Activated CD4-positive, alpha-beta T cell treated with anti-CD3 and anti-CD28 coated beads, Interleukin-2, amount 50 U/mL, for 16 hours (primary cell): ENCODE measurements at regions not wholly inside any gene's neighbourhood (a gene's known extent, or its start where the extent isn't known, plus 50 kb on each side); places are given as distances from the start of the nearest gene placed in this dataset.
A peak's percentile ranks its signal among the peaks of the same experiment; 100 is the strongest.

ENCODE experiments used
- DNase-seq: peaks from one replicate; pipeline ENCODE4 v3.0.0-alpha.2; 2020

DNA sequence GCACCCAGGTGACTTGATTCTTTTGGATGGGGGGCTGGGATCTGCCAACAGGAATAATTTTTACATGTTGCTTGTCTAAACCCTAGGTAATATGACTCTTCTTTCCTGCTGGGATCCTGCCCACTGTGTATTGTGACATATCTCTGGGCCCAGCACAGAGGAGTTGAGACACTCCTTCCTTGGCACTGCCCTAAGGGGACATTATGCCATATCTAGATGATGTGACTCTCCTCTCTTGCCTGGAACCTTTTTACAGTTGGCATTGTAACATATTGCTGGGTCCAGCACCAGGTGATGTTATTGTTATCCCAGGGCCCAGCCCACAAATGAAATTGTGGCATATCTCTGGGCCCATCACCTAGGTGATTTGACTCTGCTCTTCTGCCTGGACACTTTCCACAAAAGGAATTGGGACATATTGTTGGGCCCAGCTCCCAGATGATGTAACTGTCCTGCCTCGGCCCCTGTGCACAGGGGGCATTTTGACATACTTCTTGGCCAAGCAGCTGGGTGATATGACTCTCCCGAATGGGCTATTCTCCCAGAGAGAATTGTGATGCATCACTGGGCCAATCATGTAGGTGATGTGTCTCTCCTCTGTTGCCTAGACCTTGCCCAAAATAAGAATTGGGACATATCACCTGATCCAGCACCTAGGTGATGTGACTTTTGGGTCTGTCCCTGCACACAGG is 1837.7 kb downstream of the TP53TG3F start:
- DNase-seq: no peak

DNA sequence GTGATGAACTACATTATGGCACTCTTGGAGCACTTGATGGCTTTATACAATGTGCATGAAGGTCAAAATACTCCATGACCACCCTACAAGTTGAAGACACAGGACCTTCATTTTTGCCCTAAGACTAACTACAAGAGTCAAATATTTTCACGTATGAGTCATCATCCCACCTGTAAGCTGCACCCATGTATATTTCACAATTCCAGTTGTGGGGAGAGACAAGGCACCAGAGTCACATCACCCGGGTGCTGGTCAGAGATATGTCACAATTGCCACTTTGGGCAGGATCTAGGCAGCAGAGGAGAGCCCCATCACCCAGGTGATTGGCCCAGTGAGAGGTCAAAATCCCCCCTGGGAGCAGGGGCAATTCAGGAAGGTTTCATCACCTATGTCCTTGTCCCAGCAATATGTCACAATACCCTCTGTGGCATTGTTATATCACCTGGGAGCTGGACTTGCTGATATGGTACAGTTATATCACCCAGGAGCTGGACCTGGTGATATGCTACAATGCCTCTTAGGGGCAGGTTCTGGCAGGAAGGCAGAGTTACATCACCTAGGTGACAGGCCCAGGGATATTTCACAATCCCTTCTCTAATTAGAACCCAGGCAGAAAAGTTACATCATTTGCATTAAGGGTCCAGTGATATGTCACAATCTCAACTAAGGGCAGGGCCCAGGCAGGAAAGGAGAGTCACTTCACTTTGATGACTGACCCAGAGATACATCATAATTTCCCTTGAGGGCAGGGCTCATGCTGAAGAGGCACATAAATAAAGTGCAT is 1839.2 kb downstream of the TP53TG3F start:
- no peak for DNase-seq

DNA sequence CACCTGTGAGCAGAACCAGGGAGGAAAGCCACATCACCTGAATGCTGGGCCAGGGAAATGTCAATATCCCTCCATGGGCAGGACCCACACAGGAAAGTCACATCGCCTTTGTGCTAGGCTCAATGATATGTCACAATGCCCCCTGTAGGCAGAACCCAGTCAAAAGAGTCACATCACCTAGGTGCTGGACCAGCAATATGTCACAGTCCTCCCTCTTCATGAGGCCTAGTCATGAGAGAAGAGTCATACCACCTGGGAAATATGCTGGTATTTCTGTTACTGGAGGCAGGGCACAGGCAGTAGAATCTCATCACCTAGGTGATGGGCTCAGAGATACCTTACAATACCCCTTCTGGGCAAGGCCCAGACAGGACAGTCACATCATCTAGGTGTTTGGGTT is 1843.4 kb downstream of the TP53TG3F start:
- no peak for DNase-seq

DNA sequence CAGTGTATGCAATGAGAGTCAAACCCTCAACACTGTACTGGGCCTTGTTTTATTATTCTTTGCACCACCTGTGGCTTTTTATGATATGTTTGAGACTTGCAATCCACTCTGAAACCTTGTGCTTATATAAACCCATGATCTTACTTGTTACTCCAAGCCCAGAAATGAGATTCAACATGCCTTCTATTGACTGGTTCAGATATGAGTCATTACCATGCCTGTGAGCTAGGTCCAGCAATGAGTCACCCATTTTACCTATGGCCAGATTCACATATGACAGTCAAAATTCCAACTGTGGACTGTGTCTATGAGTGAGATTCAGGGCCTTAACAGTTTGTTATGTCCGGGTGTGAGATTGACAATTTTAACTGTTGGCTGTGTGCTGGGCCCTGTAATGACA is 1846.1 kb downstream of the TP53TG3F start:
- no peak for DNase-seq

DNA sequence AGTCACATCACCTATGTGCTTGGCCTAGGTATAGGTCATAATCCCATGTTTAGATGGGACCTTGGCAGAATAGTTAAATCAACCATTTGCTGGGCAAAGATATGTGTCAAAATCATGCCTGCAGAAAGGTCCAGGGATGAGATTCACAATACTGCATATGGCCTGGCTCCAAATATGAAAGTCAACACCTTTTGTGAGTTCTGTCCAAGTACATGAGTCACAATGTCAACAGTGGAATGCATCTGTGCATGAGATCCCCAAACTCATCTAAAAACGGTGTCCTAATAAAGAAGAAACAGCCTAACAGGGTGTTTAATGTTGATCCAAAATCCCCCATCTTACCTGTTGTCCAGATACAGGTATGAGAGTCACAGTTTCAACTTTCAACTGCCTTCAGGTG is 1847.5 kb downstream of the TP53TG3F start:
- DNase-seq: no peak

DNA sequence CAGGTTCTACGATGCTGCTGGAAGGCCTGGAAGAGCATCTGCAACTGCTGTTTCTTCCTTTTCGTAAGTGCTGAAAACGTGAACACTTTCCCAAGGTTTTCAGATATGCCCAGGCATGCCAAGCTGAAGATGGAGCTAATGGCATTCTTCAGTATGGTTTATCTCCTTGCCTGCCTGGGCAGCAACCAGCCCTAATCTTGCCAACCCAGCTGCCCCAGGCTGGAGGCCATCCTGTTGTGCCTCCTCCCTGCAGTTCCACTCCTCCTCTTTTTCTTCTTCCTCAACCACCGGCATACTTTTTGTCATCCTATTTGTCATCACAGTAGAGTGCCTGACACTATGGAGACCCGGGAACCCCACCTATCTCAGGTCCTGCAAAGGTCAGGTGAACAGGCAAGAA is 1849.3 kb downstream of the TP53TG3F start:
- DNase-seq: no peak

DNA sequence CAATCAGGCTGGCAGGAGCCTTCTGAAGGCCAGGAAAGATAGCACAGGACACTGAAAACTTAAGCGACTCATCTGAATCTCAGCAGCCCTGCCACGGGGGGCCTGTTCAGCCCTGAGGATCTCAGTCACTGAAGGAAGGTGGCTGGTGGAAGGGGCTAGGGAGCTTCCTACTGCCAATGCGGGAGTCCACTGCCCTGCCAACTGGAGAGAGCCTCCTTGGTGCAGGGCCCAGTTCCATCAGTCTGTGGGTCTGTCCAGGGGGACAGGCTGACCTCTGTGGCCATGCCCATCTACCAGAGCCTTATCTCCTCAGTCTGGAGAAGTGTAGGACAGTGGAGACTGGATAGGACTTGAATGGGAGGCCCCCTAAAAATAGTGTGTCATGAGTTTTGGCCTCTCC is 1851.6 kb downstream of the TP53TG3F start:
- DNase-seq: no peak

DNA sequence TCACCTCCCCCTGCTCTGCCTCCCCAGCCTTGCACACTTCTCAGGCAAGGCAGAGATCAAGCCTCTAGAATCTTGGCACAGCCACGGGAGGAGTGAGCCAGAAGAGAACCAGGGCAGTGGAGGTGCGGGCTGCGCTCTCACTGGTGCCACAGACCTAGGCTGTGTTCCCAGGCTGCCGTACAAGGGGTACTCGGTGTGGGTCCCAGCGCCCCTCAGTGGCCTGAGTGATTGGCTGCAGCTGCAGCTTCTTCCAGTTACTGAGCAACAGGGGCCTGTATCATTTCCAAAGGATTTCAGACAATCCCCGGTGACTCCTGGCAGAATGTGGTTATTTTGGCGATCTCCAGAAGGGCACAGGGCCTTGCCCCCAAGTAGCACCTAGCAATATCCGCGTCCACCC is 1852.1 kb downstream of the TP53TG3F start:
- no peak for DNase-seq

DNA sequence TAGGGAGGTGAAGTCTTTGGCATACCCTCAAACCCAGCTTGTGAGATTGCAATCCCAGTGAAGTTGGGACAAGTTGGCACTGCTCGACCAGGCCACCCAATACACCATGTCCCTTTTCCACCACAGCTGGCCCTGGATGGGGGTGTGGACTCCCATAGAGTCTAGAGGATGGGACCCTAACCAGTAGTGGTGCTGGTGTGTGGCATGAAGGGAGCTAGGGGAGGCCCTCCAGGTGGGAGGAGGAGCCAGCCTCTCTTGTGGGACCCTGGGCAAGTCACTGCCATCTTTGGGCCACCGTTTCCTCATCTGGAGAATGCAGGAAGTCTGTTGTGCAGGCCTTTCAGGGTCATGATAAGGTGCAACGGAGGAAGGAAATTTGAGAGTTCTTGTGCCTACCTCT is 1854.9 kb downstream of the TP53TG3F start:
- DNase-seq: no peak

DNA sequence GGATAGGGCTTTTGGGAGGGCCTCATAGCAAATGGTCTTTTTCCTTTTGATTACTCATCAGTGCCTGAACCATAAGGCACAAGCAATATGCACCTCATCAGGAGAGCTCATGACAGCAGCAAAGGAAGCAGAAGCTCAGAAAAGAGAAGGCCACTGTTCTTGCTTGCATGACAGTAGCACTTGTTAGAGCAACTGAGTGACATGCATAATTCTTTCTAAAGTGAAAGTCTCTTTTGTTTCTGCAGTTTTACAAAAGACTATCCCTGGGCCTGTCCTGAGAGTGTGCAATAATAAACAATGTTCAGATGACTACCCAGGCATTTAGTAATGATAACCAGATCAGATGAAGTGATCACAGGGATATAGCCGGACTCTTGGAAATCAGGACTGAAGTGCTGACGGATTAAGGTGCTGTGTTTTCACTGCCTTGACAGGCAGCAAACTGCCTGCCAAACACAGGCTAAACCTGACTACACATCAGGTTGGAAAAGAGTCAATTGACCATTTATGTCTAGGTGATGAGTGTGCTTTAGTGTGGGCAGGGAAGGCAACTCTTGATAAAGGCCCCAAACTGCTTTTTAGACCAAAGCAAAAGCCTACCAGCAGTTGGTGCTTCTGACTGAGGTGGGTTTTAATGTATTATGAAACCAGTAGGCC is 1860.3 kb downstream of the TP53TG3F start:
- DNase-seq: no peak

DNA sequence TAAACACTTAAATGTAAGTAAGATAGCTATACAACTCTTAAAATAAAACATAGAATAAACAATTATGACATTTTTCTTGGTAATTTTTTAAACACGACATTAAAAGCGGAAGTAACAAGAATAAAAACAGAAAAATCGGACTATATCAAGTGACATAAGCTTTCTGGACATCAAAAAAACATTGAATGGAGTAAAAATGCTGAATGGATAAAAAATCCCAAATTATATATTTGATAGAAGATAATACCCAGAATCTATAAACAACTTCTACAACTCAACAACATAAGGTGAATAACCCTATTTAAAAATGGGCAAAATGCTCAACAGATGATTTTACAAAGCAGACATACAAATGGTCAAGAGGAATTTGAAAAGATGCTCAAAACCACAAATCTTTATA is 1866.5 kb downstream of the TP53TG3F start:
- no peak for DNase-seq

DNA sequence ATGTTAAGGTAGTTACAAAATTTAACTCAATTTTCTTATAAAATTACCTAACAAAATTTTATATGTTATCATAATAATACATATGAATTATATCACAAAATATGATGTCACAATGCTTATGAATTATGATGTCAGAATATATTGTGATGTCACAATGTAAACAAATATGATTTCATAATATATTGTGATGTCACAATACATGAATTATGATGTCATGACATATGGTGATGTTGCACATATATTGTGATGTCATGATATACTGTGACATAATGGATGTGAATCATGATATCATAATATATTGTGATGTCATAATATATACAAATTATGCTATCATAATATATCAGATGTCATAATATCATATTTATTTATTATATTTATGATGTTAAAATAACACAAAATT is 1879.9 kb downstream of the TP53TG3F start:
- no peak for DNase-seq

DNA sequence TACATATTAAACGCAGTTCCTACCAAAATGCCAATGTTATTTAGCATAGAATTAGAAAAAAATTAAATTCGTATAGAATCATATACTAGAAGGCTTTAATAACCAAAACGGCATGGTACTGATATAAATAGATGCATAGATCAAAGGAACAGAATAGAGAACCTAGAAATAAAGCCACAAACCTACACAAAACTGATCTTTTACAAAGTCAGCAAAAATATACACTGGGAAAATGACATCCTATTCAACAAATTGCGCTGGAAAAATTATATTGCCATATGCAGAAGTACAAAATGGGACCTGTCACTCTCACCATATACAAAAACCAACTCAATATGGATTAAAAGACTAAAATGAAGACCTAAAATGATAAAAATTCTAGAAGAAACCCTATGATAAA is 1882.6 kb downstream of the TP53TG3F start:
- no peak for DNase-seq

DNA sequence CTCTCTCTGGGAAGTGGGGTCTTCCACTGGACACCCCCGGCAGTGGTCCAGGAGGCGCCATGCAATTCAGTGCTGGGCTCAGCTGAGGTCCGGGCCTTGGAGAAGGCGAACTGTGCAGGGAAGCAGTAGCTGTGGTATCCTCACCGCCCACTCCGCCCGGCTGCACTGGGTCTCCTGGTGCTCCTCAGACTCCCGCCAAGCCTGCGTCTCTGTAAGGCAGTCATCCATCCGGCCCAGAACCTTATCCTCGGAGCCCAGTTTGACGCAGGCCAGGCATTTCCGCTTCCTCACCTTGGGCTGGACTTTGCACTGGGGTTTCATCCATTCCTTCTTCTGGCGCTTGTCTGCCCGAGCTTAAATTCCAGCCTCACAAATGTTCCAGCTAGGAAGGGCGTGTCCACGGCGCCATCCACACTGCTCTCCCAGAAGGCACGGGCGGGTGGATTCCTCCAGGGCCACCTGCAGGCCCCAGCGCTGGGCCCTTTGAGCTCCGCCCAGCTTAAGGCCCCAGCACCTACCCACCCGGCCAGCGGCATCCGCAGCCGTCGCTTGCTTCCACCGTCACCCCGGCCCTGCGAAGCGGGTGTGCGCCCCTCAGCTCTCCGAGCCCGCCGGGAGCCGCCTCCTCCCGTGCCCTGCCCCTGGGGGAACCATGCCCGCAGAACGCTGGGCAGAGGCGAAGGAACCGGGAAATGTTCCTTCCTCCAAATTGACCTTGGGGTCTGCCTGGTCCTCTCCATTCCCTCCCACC is 1884.8 kb downstream of the TP53TG3F start:
- DNase-seq: no peak

DNA sequence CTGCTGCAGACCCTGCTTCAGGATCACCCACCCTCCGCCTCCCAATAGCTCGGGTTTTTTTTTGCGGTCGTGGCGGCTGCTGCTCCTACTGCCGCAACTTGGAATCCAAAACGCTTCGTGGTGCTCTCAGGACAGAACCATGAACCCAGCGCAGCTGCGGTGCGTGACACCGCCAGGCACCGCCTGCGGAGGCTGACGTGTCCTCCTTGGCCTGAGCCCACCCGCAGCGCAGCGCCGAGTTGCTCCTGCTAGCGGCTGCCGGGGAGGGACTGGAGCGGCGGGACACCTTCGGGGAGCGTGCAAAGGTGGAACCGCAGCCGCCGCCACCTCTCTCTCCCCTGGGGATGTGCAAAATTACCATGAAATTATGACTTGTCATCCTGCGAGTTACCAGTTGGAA is 1893.0 kb downstream of the TP53TG3F start:
- DNase-seq: no peak

DNA sequence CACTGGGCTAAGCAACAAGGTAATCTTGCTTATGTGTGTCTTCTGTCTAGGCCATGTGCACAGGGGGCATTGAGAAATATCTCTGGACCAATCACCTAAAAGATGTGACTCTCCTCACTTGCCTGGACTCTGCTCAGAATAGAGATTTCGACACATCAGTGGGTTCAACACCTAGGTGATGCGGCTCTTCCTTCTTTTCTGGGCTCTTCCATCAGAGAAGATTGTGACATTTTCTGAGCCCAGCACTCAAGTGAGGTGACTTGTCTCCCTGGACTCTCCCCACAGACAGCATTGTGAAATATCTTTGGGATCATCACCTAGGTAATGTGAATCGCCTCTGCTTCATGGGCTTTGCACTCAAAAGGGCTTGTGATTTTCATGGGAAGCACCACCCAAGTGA is 1904.1 kb downstream of the TP53TG3F start:
- no peak for DNase-seq

DNA sequence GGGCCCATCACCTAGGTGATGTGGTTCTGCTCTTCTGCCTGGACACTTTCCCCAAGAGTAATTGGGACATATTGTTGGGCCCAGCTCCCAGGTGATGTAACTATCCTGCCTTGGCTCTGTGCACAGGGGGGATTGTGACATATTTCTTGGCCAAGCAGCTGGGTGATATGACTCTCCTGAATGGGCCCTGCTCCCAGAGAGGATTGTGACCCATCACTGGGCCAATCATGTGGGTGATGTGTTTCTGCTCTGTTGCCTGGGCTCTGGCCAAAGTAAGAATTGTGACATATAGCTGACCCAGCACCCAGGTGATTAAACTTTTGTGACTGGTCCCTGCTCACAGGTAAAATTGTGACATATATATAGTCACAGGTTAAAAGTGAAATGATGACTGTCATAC is 1904.9 kb downstream of the TP53TG3F start:
- no peak for DNase-seq

DNA sequence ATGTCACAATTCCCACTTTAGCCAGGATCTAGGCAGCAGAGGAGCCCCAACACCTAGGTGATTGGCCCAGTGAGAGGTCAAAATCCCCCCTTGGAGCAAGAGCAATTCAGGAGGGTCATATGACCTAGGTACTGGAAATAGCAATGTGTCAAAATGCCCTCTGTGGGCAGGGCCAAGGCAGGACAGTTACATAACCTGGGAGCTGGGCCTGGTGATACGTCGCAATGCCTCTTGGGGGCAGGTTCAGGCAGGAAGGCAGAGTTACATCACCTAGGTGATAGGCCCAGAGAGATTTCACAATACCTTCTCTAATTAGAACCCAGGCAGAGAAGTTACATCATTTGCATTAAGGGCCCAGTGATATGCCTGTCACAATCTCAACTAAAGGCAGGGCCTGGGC is 1906.3 kb downstream of the TP53TG3F start:
- no peak for DNase-seq

DNA sequence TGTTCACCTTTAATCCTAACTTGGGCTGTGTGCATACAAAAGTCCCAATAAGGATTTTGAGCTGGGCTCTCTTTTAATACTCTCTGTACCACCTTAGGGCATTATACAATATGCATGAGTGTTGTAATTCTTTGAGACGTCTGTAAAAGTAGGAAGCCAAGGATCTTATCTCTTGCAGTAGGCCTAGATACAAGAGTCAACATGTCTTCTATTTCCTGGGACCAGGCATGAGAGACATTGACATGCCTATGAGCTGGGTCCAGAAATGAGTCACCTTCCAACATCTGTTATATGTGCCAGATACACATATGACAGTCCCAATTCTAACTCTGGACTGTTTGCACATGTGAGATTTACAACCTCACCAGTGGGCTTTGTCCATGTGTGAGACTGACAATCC is 1911.2 kb downstream of the TP53TG3F start:
- no peak for DNase-seq

DNA sequence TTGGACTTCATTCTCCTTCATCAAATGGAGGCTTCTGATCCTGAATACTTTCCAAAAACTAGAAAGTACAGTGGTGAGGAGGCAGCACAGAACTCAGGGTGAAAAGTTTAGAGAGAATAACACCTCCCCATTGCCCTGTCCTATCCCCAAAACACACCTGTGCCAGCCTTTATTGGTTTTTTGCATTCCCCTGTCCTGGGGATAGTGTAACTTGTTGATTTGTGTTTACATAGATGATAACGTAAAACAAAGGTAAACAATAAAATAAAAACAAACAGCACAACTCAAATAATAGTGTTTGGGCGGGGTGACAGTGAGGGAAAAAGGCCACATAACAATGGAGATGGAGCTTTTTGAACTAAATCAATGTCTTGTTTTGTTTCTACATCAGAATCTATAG is 1917.7 kb downstream of the TP53TG3F start:
- no peak for DNase-seq

DNA sequence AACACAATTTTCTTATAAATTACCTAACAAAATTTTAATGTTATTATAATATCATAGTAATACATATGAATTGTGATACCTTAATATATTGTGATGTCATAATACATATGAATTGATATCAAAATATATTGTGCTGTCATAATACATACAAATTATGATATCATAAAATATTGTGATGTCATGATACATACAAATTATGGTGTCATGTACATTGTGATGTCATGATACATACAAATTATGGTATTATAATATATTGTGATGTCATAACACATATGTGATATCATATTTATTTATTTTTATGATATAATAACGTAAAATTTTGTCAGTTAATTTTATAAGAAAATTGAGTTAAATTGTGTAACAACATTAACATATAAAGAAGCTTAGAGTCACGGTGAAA is 1927.2 kb downstream of the TP53TG3F start:
- DNase-seq: no peak

DNA sequence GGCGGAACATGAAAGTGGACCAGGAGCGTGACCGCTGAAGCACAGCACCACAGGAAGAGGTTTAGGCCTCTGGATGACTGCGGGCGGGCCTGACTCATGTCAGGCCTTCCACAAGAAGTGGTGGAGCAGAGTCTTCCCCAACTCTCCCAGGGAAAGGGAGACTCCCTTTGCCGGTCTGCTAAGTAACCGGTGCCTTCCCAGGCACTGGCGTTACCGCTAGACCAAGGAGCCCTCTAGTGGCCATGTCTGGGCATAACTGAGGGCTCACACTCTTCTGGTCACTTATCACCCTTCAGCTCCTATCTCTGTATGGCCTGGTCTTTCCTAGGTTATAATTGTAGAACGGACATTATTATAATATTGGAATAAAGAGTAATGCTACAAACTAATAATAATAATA is 1931.9 kb downstream of the TP53TG3F start:
- DNase-seq: peak; percentile 44

DNA sequence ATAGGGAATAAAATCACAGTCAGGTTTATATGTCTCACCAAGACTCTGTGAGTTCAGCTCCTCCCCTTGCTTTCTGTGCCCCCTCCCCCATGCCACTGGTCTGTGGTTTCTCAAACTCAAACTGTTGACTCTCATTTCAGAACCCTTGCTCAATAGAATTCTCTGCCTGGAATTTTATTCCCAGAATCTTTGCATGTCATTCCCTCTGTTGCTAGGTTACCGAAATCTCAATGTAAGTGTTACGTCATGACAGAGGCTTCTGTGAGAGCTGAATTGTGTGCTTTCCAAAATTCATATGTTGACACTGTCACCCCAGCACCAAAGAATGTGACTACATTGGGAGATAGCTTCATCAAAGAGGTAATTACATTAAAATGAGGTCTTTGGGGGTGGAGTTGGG is 1938.8 kb downstream of the TP53TG3F start:
- no peak for DNase-seq

DNA sequence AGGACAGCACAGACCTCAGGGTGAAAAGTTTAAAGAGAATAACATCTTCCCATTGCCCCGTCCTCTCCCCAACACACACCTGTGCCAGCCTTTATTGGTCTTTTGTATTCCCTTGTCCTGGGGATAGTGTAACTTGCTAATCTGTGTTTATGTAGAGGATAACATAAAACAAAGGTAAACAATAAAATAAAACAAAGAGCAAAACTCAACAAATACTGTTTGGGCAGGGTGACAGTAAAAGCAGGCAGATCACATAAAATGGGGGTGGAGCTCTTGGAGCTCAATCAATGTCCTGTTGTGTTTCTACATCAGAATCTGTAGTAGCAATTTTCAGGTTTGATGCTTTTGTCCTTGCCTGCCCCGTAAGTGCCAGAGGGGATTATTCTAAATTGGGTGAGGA is 1939.7 kb downstream of the TP53TG3F start:
- no peak for DNase-seq
